WTC11 (cell line): ENCODE measurements at regions not wholly inside any gene's neighbourhood (a gene's known extent, or its start where the extent isn't known, plus 50 kb on each side); places are given as distances from the start of the nearest gene placed in this dataset.

Experiments
- AFF4 ChIP-seq: sonication (generic); formaldehyde crosslinking; IDR thresholded peaks from 2 replicates; pipeline ENCODE4 v1.8.1; 2023; ENCODE audit warnings: mild to moderate bottlenecking, missing genetic modification reagents, borderline replicate concordance
- ELF4 ChIP-seq: sonication (generic); formaldehyde crosslinking; IDR thresholded peaks from 2 replicates; pipeline ENCODE4 v1.8.1; 2022; ENCODE audit warnings: low read depth, mild to moderate bottlenecking, moderate library complexity, missing genetic modification reagents
- GABPB1 ChIP-seq: sonication (generic); formaldehyde crosslinking; IDR thresholded peaks from 2 replicates; pipeline ENCODE4 v1.8.1; 2023; ENCODE audit warnings: mild to moderate bottlenecking, missing genetic modification reagents
- IRF2 ChIP-seq: sonication (generic); formaldehyde crosslinking; IDR thresholded peaks from 2 replicates; pipeline ENCODE4 v1.8.0; 2022; ENCODE audit warnings: low read depth, missing genetic modification reagents, borderline replicate concordance
- JUN ChIP-seq: sonication (generic); formaldehyde crosslinking; IDR thresholded peaks from 2 replicates; pipeline ENCODE4 v1.8.0; 2023; ENCODE audit warnings: mild to moderate bottlenecking, missing genetic modification reagents
- NFYB ChIP-seq: sonication (generic); formaldehyde crosslinking; conservative IDR thresholded peaks from 2 replicates; pipeline ENCODE4 v1.8.0; 2022; ENCODE audit warnings: low read depth, missing genetic modification reagents
- NR2C2 ChIP-seq: sonication (generic); formaldehyde crosslinking; IDR thresholded peaks from 2 replicates; pipeline ENCODE4 v1.8.0; 2022; ENCODE audit warnings: mild to moderate bottlenecking, missing genetic modification reagents
- TF ChIP-seq, protein P1 (sequence below): fragments of 200-600 bp; IDR thresholded peaks from 2 replicates; pipeline ENCODE4 v1.8.0; 2022; ENCODE audit warnings: antibody characterized with exemption
- TF ChIP-seq, protein P2 (sequence below): sonication (generic); formaldehyde crosslinking; conservative IDR thresholded peaks from 2 replicates; pipeline ENCODE4 v1.8.1; 2023; ENCODE audit warnings: mild to moderate bottlenecking, low read depth, missing genetic modification reagents, moderate library complexity
- TF ChIP-seq, protein P3 (sequence below): sonication (generic); formaldehyde crosslinking; IDR thresholded peaks from 2 replicates; pipeline ENCODE4 v1.8.1; 2022; ENCODE audit warnings: low read depth, mild to moderate bottlenecking, moderate library complexity, missing genetic modification reagents, borderline replicate concordance

DNA sequence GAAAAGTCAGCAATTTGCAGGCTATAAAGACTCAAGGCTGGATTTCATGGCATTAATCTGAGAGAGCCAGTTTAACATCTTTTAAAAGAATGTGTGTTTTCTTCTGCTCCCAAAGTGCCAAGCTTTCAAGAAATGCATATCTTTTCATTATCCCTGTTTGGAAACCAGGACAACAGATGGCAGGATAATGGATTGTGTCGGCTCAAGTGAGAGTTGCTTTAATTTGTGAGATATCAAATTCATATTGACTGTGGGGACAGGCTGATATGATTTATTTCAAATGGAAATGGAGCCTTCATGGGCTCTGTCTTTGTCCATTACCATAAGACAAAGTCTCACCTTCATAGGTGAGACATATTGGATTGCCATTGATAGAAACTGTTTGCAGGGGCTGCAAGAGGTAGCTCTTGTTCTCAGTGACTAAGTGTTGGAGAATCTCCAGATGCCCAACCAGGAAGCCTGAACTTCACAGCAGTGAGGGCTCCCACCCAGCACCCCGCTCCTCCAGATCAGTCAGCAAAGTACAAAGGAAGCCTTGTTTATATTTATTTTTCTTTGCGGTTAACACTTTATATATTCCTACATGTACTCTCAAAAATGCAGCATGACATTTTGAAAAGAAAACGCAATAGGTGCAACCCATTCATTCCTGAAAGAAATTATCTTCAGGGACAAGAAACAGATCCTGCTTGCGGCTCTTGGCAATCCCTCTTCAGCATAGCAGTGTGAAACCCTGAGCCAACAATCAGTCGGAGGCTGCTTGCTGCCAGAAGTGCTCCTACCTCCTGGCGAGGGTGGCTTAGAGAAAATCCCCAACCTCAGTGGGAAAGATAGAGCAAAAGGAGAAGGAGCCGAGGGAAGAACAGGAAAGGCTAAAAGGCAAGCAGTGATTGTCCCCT lies 65.8 kb upstream of the ATL2 start:
- TF ChIP-seq JUN (CRISPR knock-in tag) = no peak
- TF ChIP-seq, protein P1, sequence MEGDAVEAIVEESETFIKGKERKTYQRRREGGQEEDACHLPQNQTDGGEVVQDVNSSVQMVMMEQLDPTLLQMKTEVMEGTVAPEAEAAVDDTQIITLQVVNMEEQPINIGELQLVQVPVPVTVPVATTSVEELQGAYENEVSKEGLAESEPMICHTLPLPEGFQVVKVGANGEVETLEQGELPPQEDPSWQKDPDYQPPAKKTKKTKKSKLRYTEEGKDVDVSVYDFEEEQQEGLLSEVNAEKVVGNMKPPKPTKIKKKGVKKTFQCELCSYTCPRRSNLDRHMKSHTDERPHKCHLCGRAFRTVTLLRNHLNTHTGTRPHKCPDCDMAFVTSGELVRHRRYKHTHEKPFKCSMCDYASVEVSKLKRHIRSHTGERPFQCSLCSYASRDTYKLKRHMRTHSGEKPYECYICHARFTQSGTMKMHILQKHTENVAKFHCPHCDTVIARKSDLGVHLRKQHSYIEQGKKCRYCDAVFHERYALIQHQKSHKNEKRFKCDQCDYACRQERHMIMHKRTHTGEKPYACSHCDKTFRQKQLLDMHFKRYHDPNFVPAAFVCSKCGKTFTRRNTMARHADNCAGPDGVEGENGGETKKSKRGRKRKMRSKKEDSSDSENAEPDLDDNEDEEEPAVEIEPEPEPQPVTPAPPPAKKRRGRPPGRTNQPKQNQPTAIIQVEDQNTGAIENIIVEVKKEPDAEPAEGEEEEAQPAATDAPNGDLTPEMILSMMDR = no peak
- TF ChIP-seq ELF4 = no peak
- TF ChIP-seq, protein P2, sequence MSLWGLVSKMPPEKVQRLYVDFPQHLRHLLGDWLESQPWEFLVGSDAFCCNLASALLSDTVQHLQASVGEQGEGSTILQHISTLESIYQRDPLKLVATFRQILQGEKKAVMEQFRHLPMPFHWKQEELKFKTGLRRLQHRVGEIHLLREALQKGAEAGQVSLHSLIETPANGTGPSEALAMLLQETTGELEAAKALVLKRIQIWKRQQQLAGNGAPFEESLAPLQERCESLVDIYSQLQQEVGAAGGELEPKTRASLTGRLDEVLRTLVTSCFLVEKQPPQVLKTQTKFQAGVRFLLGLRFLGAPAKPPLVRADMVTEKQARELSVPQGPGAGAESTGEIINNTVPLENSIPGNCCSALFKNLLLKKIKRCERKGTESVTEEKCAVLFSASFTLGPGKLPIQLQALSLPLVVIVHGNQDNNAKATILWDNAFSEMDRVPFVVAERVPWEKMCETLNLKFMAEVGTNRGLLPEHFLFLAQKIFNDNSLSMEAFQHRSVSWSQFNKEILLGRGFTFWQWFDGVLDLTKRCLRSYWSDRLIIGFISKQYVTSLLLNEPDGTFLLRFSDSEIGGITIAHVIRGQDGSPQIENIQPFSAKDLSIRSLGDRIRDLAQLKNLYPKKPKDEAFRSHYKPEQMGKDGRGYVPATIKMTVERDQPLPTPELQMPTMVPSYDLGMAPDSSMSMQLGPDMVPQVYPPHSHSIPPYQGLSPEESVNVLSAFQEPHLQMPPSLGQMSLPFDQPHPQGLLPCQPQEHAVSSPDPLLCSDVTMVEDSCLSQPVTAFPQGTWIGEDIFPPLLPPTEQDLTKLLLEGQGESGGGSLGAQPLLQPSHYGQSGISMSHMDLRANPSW = no peak
- TF ChIP-seq NFYB (CRISPR knock-in tag) = no peak
- TF ChIP-seq GABPB1 (CRISPR knock-in tag) = no peak
- TF ChIP-seq, protein P3, sequence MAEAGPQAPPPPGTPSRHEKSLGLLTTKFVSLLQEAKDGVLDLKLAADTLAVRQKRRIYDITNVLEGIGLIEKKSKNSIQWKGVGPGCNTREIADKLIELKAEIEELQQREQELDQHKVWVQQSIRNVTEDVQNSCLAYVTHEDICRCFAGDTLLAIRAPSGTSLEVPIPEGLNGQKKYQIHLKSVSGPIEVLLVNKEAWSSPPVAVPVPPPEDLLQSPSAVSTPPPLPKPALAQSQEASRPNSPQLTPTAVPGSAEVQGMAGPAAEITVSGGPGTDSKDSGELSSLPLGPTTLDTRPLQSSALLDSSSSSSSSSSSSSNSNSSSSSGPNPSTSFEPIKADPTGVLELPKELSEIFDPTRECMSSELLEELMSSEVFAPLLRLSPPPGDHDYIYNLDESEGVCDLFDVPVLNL (CRISPR knock-in tag) = no peak
- TF ChIP-seq IRF2 (CRISPR knock-in tag) = no peak
- no peak for TF ChIP-seq NR2C2 (CRISPR knock-in tag)
- no peak for TF ChIP-seq AFF4
